ENCODE measurements at regions not wholly inside any gene's neighbourhood (a gene's known extent, or its start where the extent isn't known, plus 50 kb on each side); places are given as distances from the start of the nearest gene placed in this dataset.
A peak's percentile ranks its signal among the peaks of the same experiment; 100 is the strongest.

DNA sequence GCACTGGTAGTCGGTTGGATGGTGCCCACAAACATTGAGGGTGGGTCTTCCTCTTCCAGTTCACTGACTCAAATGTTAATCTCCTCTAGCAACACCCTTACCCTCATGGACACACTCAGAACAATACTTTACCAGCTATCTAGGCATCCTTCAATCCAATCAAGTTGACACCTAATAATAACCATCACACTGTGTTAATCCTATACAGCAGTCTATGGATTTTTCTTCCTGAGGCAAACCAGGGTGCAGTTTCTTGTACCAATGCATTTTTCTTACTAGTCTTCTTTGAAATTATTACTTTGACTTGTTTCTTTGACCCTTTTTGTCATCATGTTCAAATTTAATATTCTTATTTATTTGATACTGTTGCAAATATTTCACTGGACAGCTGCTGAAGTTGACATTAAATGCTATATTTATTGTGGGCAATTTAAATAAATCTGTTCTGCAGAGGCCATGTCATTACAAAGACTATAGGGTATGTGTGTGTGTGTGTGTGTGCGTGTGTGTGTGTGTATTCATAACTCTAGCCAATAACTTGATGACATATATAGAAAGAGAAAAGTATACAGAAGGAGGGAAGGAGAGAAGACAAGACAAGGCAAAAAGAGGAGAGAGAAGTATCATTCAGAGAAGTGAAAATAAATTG, 884.8 kb upstream of the NEGR1 start:
- WGBS, 4 donors: 54 to 66% (median 60%) methylated on average over 2 of the region's 2 CpGs
- no peaks in the 10 kb centered on the region for H3K27me3 ChIP-seq
- H3K27ac ChIP-seq: no peak overlapping the region
- no peaks in the 10 kb centered on the region for H3K9me3 ChIP-seq (replicated peaks in 1 of 3)
- TF ChIP-seq, protein P1, sequence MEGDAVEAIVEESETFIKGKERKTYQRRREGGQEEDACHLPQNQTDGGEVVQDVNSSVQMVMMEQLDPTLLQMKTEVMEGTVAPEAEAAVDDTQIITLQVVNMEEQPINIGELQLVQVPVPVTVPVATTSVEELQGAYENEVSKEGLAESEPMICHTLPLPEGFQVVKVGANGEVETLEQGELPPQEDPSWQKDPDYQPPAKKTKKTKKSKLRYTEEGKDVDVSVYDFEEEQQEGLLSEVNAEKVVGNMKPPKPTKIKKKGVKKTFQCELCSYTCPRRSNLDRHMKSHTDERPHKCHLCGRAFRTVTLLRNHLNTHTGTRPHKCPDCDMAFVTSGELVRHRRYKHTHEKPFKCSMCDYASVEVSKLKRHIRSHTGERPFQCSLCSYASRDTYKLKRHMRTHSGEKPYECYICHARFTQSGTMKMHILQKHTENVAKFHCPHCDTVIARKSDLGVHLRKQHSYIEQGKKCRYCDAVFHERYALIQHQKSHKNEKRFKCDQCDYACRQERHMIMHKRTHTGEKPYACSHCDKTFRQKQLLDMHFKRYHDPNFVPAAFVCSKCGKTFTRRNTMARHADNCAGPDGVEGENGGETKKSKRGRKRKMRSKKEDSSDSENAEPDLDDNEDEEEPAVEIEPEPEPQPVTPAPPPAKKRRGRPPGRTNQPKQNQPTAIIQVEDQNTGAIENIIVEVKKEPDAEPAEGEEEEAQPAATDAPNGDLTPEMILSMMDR (IDR thresholded peaks at IDR 0.05): no peak
- no peak for TF ChIP-seq POLR2A (IDR thresholded peaks at IDR 0.05)
- H3K4me1 ChIP-seq (replicated peaks in 1 of 2): no peaks in the 10 kb centered on the region
- intact Hi-C loops (cut with DNase I): no loop called here
- H3K36me3 ChIP-seq (replicated peaks in 1 of 2): no peaks in the 10 kb centered on the region
- no peak overlapping the region for H3K4me3 ChIP-seq
- no peak for DNase-seq

DNA sequence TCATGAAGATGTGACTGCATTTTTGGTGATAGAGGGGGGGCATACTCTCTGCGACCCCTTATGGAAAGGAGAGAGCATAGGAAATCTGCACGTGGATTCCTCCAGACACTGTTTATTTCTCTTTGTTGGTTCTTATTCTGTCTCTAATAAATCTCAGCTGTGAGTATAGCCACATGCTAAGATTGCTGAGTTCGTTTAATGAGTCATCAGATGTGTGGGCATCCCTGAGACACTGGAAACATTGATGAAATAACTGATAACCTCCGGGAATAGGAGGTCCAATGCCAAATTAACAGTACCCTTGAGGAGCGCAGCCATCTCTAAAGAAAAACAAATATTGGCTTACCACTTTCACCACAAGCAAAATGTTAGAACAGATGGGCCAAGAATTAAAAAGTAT, 880.2 kb upstream of the NEGR1 start:
- H3K36me3 ChIP-seq (replicated peaks in 1 of 2): no peaks in the 10 kb centered on the region
- intact Hi-C loops (cut with DNase I): no loop called here
- TF ChIP-seq, protein P1 (IDR thresholded peaks at IDR 0.05): no peak
- TF ChIP-seq POLR2A (IDR thresholded peaks at IDR 0.05): no peak
- no peak overlapping the region for H3K27ac ChIP-seq
- no peaks in the 10 kb centered on the region for H3K27me3 ChIP-seq
- 30 to 33% (median 31%) methylated on average over 5 of the region's 5 CpGs for WGBS, 4 donors
- DNase-seq: peak in 2 of 7 donors; percentile 13 to 21
- peaks cover 0 to 3% (median 0%) of the 10 kb centered on the region in 3 donors for H3K9me3 ChIP-seq (replicated peaks in 1 of 3)
- H3K4me1 ChIP-seq (replicated peaks in 1 of 2): no peaks in the 10 kb centered on the region
- no peak overlapping the region for H3K4me3 ChIP-seq

DNA sequence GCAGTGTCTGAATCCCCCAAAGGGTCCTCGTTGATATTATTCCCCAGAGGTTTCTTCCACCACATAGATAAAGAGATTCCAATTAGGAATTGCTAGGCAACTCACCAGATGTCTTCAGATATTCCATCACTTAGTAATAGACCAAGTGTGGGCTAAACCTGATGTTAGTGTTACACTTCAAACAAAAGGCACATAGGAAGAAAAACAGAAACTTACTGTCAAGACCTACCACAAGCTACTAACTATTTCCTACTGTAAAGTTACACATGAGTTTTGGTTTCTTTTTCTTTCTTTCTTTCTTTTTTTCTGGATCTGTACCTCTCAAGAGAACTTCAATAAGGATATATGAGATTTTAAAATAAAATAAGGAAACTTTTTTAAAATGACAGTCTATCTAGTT, 879.1 kb upstream of the NEGR1 start:
- no peak overlapping the region for H3K27ac ChIP-seq

DNA sequence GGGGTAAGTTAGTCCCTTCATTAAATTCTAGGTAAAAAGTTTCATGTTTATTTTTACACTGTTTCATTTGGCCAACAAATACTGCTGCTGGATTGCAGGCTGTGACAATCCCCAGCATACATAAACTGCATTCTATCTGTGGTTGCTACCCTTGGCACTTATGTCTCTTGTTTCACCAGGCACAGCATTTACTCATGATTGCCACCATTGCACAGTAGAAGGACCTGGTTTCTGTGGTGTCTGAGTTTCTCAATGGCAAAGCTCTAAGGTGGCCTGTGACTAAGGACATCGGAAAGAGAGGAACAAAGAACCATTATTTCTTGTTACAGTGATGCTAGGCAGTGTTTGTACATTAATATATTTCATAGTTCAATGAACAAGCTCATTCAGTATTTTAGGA, 878.4 kb upstream of the NEGR1 start:
- Histone ChIP-seq H3K27ac (no peak overlapping the region), H3K4me3 (no peak overlapping the region), H3K4me1 (replicated peaks in 1 of 2) (no peaks in the 10 kb centered on the region), H3K36me3 (replicated peaks in 1 of 2) (no peaks in the 10 kb centered on the region), H3K27me3 (no peaks in the 10 kb centered on the region), H3K9me3 (replicated peaks in 1 of 3) (peaks cover 0 to 3% (median 0%) of the 10 kb centered on the region in 3 donors)
- TF ChIP-seq POLR2A (IDR thresholded peaks at IDR 0.05): no peak
- TF ChIP-seq, protein P1 (IDR thresholded peaks at IDR 0.05): no peak
- no peak for DNase-seq
- intact Hi-C loops (cut with DNase I): no loop called here
- WGBS, 4 donors: 79 to 95% (median 86%) methylated on average over 1 of the region's 1 CpG

More for the DNA sequence above, 879.1 kb upstream of the NEGR1 start:
- Histone ChIP-seq H3K4me1 (replicated peaks in 1 of 2) (no peaks in the 10 kb centered on the region), H3K27me3 (no peaks in the 10 kb centered on the region), H3K36me3 (replicated peaks in 1 of 2) (no peaks in the 10 kb centered on the region), H3K9me3 (replicated peaks in 1 of 3) (peaks cover 0 to 3% (median 0%) of the 10 kb centered on the region in 3 donors), H3K4me3 (no peak overlapping the region)
- TF ChIP-seq, protein P1 (IDR thresholded peaks at IDR 0.05): no peak
- TF ChIP-seq POLR2A (IDR thresholded peaks at IDR 0.05): no peak
- intact Hi-C loops (cut with DNase I): no loop called here
- DNase-seq: no peak
- WGBS, 4 donors: 68 to 83% (median 75%) methylated on average over 1 of the region's 1 CpG

Measured in adrenal gland (tissue), 9 donors.